Thoracic aorta (tissue), 2 donors: ENCODE measurements at regions not wholly inside any gene's neighbourhood (a gene's known extent, or its start where the extent isn't known, plus 50 kb on each side); places are given as distances from the start of the nearest gene placed in this dataset.

ENCODE experiments used
- ATAC-seq: fragments of 150-250 bp; one replicate; pipeline ENCODE4 v1.8.0; 2017; ENCODE audit warnings: low read depth; ENCODE audit not compliant: insufficient number of reproducible peaks, low FRiP score
- DNase-seq: peaks from one replicate; pipeline ENCODE4 v3.0.0-alpha.2; 2020; ENCODE audit warnings: low spot score
- H3K27ac ChIP-seq, 2 donors: fragments of 200-600 bp; sonication (generic); 1 replicate in 1 of 2; 2 replicates in 1 of 2; pipeline ENCODE4 v1.5.1; 2016; ENCODE audit warnings: mild to moderate bottlenecking in 2 of 2, moderate library complexity in 2 of 2
- H3K27me3 ChIP-seq: fragments of 200-600 bp; sonication (generic); replicated peaks from 2 replicates; pipeline ENCODE4 v1.6.0; 2016; ENCODE audit warnings: mild to moderate bottlenecking; ENCODE audit not compliant: insufficient read depth
- H3K36me3 ChIP-seq: fragments of 200-600 bp; sonication (generic); one replicate; pipeline ENCODE4 v1.5.1; 2016
- H3K4me1 ChIP-seq, 2 donors: fragments of 200-600 bp; sonication (generic); 1 replicate in 1 of 2; 2 replicates in 1 of 2; pipeline versions ENCODE4 v1.5.1 to v1.6.0; 2016; ENCODE audit warnings: low read depth in 2 of 2, mild to moderate bottlenecking in 1 of 2; ENCODE audit not compliant: control insufficient read depth in 1 of 2
- H3K4me3 ChIP-seq: fragments of 200-600 bp; sonication (generic); 2 replicates; pipeline ENCODE4 v1.5.1; 2016; ENCODE audit warnings: mild to moderate bottlenecking
- H3K9me3 ChIP-seq: fragments of 200-600 bp; sonication (generic); 2 replicates; pipeline ENCODE4 v1.5.1; 2016
- CTCF ChIP-seq: fragments of 200-600 bp; sonication (generic); IDR thresholded peaks from one replicate; pipeline ENCODE4 v1.5.1; 2019; ENCODE audit warnings: antibody characterized with exemption

- Histone ChIP-seq H3K9me3 (no peaks in the 10 kb centered on the region), H3K27me3 (no peaks in the 10 kb centered on the region), H3K36me3 (no peaks in the 10 kb centered on the region), H3K27ac (no peak overlapping the region), H3K4me3 (no peak overlapping the region), H3K4me1 (no peaks in the 10 kb centered on the region)
- no peak for ATAC-seq
- DNase-seq = no peak
- no peak for TF ChIP-seq CTCF
These were observed 1401.4 kb upstream of the TENM4 start for GRCh38 chr11:80842246-80842645.

GRCh38 chr11:80841675-80842074 lies 1400.8 kb upstream of the TENM4 start:
- DNase-seq (no peak), ATAC-seq (no peak)
- Histone ChIP-seq H3K27me3 (no peaks in the 10 kb centered on the region), H3K36me3 (no peaks in the 10 kb centered on the region), H3K4me3 (no peak overlapping the region), H3K27ac (no peak overlapping the region), H3K9me3 (no peaks in the 10 kb centered on the region), H3K4me1 (no peaks in the 10 kb centered on the region)
- TF ChIP-seq CTCF = no peak

- Histone ChIP-seq H3K9me3 (no peaks in the 10 kb centered on the region), H3K27me3 (no peaks in the 10 kb centered on the region), H3K27ac (no peak overlapping the region), H3K36me3 (no peaks in the 10 kb centered on the region), H3K4me1 (no peaks in the 10 kb centered on the region), H3K4me3 (no peak overlapping the region)
- ATAC-seq = no peak
- no peak for DNase-seq
- no peak for TF ChIP-seq CTCF
These were observed 1397.3 kb upstream of the TENM4 start for GRCh38 chr11:80838153-80838552.

- TF ChIP-seq CTCF = no peak
- H3K4me1 ChIP-seq = no peaks in the 10 kb centered on the region
- H3K4me3 ChIP-seq = no peak overlapping the region
- DNase-seq = no peak
- no peak overlapping the region for H3K27ac ChIP-seq
- no peaks in the 10 kb centered on the region for H3K9me3 ChIP-seq
- no peak for ATAC-seq
- H3K27me3 ChIP-seq = no peaks in the 10 kb centered on the region
- H3K36me3 ChIP-seq = no peaks in the 10 kb centered on the region
These were observed 1396.2 kb upstream of the TENM4 start for GRCh38 chr11:80837051-80837450.

- Histone ChIP-seq H3K9me3 (no peaks in the 10 kb centered on the region), H3K4me3 (no peak overlapping the region)
- TF ChIP-seq CTCF = no peak
These were observed 1390.5 kb upstream of the TENM4 start for GRCh38 chr11:80831374-80831773.

More at GRCh38 chr11:80831374-80831773, 1390.5 kb upstream of the TENM4 start:
- Histone ChIP-seq H3K27ac (no peak overlapping the region), H3K27me3 (no peaks in the 10 kb centered on the region), H3K4me1 (no peaks in the 10 kb centered on the region), H3K36me3 (no peaks in the 10 kb centered on the region)
- DNase-seq (no peak), ATAC-seq (no peak)
